B cell (primary cell): ENCODE measurements at regions not wholly inside any gene's neighbourhood (a gene's known extent, or its start where the extent isn't known, plus 50 kb on each side); places are given as distances from the start of the nearest gene placed in this dataset.

Experiments
- CTCF ChIP-seq: fragments of 200-600 bp; IDR thresholded peaks from one replicate; pipeline ENCODE4 v1.8.0; 2022; ENCODE audit warnings: antibody characterized with exemption, mild to moderate bottlenecking
- EZH2 ChIP-seq: IDR thresholded peaks from 2 replicates; pipeline ENCODE4 v1.6.1; 2012; ENCODE audit warnings: borderline replicate concordance, low read depth, mild to moderate bottlenecking, moderate library complexity, low read length; ENCODE audit not compliant: insufficient read depth, poor library complexity, severe bottlenecking

GRCh38 chr12:112617153-112617505 lies 174.4 kb upstream of the RPH3A start:
- no peak for TF ChIP-seq CTCF
- no peak for TF ChIP-seq EZH2
